Gastrocnemius medialis (tissue), 4 donors: ENCODE measurements at regions not wholly inside any gene's neighbourhood (a gene's known extent, or its start where the extent isn't known, plus 50 kb on each side); places are given as distances from the start of the nearest gene placed in this dataset.

Source experiments
- ATAC-seq, 2 donors: fragments of 150-250 bp; one replicate each; pipeline ENCODE4 v1.9.1; 2016
- DNase-seq, 2 donors: peaks; one replicate each; pipeline ENCODE4 v3.0.0-alpha.2; 2019
- H3K27ac ChIP-seq, 4 donors: fragments of 200-600 bp; sonication (generic); 1 replicate in 1 of 4; 2 replicates in 3 of 4; pipeline ENCODE4 v1.5.1; 2016 to 2018; ENCODE audit warnings: mild to moderate bottlenecking in 2 of 4, moderate library complexity in 1 of 4
- H3K27me3 ChIP-seq, 3 donors: fragments of 200-600 bp; sonication (generic) in 2 of 3; 1 replicate in 1 of 3; 2 replicates in 2 of 3; pipeline versions ENCODE4 v1.5.1 to v1.6.0; 2016 to 2019; ENCODE audit warnings: mild to moderate bottlenecking in 1 of 3, moderate library complexity in 1 of 3
- H3K36me3 ChIP-seq, 2 donors: fragments of 200-600 bp; sonication (generic) in 1 of 2; one replicate each; pipeline ENCODE4 v1.5.1; 2017 to 2018
- H3K4me1 ChIP-seq, 2 donors: fragments of 200-600 bp; sonication (generic) in 1 of 2; one replicate each; pipeline ENCODE4 v1.5.1; 2016 to 2017; ENCODE audit warnings: mild to moderate bottlenecking in 2 of 2
- H3K4me3 ChIP-seq, 4 donors: fragments of 200-600 bp; sonication (generic) in 3 of 4; 1 replicate in 1 of 4; 2 replicates in 3 of 4; pipeline ENCODE4 v1.5.1; 2016 to 2019; ENCODE audit warnings: mild to moderate bottlenecking in 2 of 4
- H3K9me3 ChIP-seq, 3 donors: fragments of 200-600 bp; sonication (generic) in 2 of 3; 1 replicate in 1 of 3; 2 replicates in 2 of 3; pipeline ENCODE4 v1.5.1; 2016 to 2019
- POLR2A ChIP-seq, 2 donors: fragments of 450-650 bp; IDR thresholded peaks; one replicate each; pipeline ENCODE4 v1.6.1; 2017; ENCODE audit warnings: antibody characterized with exemption in 2 of 2, mild to moderate bottlenecking in 2 of 2, moderate library complexity in 2 of 2
- in situ Hi-C, 4 donors: fragments of 200-750 bp; cut with MboI; loops; one replicate each; pipeline versions ENCODE4 v1.15.0 to v1.8.0; 2017; ENCODE audit warnings: low sequenced_read_pairs in 4 of 4
- intact Hi-C: fragments of 100-400 bp; cut with DNase I; formaldehyde crosslinking; loops from one replicate; pipeline ENCODE4 v1.15.1; 2023; ENCODE audit warnings: low total_unique reads
- TF ChIP-seq, protein P1 (sequence below), 5 experiments: fragments of 450-650 bp in 3 of 5; fragments of 200-600 bp in 2 of 5; sonication (generic) in 2 of 5; IDR thresholded peaks in 4 of 5; conservative IDR thresholded peaks in 1 of 5; 1 replicate in 4 of 5; 2 replicates in 1 of 5; pipeline ENCODE4 v1.5.1; 2016 to 2019; ENCODE audit warnings: antibody characterized with exemption in 5 of 5, mild to moderate bottlenecking in 3 of 5, moderate library complexity in 3 of 5

GRCh38 chr3:151995091-151995490 is 121.6 kb downstream of the SUCNR1 start:
- Histone ChIP-seq H3K27me3 (no peaks in the 10 kb centered on the region), H3K4me3 (no peak overlapping the region), H3K9me3 (no peaks in the 10 kb centered on the region), H3K36me3 (no peaks in the 10 kb centered on the region), H3K27ac (no peak overlapping the region), H3K4me1 (no peaks in the 10 kb centered on the region)
- intact Hi-C loops (no loop called here), in situ Hi-C loops (no loop called here)
- DNase-seq = no peak
- TF ChIP-seq POLR2A (IDR thresholded peaks at IDR 0.05) = no peak
- TF ChIP-seq, protein P1, sequence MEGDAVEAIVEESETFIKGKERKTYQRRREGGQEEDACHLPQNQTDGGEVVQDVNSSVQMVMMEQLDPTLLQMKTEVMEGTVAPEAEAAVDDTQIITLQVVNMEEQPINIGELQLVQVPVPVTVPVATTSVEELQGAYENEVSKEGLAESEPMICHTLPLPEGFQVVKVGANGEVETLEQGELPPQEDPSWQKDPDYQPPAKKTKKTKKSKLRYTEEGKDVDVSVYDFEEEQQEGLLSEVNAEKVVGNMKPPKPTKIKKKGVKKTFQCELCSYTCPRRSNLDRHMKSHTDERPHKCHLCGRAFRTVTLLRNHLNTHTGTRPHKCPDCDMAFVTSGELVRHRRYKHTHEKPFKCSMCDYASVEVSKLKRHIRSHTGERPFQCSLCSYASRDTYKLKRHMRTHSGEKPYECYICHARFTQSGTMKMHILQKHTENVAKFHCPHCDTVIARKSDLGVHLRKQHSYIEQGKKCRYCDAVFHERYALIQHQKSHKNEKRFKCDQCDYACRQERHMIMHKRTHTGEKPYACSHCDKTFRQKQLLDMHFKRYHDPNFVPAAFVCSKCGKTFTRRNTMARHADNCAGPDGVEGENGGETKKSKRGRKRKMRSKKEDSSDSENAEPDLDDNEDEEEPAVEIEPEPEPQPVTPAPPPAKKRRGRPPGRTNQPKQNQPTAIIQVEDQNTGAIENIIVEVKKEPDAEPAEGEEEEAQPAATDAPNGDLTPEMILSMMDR (IDR thresholded peaks at IDR 0.05 in 4 of 5, conservative IDR thresholded peaks at IDR 0.05 in 1 of 5) = no peak
- ATAC-seq = no peak

DNA sequence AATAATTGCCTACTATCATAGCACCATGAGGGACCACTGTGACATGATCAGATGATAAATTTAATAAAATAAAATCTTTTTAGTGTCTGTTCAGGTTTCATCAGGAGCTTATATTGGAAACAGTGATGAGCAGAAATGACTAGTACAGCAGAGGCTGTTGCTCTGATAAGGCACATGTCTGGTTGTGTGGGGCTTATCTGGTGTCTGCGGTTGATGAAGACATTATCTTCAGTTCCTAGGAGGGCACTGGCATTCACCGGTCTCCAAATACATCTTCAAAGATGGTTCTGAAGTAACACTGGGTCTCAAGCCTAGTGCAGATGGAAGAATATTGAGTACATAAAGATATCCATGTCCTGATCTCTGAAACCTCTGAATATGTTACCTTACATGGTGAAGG is 125.3 kb downstream of the SUCNR1 start:
- Histone ChIP-seq H3K4me3 (no peak overlapping the region), H3K27me3 (no peaks in the 10 kb centered on the region), H3K4me1 (no peaks in the 10 kb centered on the region), H3K9me3 (no peaks in the 10 kb centered on the region), H3K36me3 (no peaks in the 10 kb centered on the region), H3K27ac (no peak overlapping the region)
- no peak for DNase-seq
- intact Hi-C loops (no loop called here), in situ Hi-C loops (no loop called here)
- ATAC-seq = no peak
- TF ChIP-seq POLR2A (IDR thresholded peaks at IDR 0.05) = no peak
- TF ChIP-seq, protein P1 (IDR thresholded peaks at IDR 0.05 in 4 of 5, conservative IDR thresholded peaks at IDR 0.05 in 1 of 5) = no peak

GRCh38 chr3:151999936-152000335 is 126.5 kb downstream of the SUCNR1 start:
- no peaks in the 10 kb centered on the region for H3K9me3 ChIP-seq
- in situ Hi-C loops = no loop called here
- TF ChIP-seq, protein P1 (IDR thresholded peaks at IDR 0.05 in 4 of 5, conservative IDR thresholded peaks at IDR 0.05 in 1 of 5) = no peak
- no peak for TF ChIP-seq POLR2A (IDR thresholded peaks at IDR 0.05)
- H3K27ac ChIP-seq = no peak overlapping the region
- no peaks in the 10 kb centered on the region for H3K4me1 ChIP-seq
- no peak overlapping the region for H3K4me3 ChIP-seq
- no peak for ATAC-seq
- DNase-seq = no peak
- no peaks in the 10 kb centered on the region for H3K27me3 ChIP-seq
- intact Hi-C loops = no loop called here
- H3K36me3 ChIP-seq = no peaks in the 10 kb centered on the region

DNA sequence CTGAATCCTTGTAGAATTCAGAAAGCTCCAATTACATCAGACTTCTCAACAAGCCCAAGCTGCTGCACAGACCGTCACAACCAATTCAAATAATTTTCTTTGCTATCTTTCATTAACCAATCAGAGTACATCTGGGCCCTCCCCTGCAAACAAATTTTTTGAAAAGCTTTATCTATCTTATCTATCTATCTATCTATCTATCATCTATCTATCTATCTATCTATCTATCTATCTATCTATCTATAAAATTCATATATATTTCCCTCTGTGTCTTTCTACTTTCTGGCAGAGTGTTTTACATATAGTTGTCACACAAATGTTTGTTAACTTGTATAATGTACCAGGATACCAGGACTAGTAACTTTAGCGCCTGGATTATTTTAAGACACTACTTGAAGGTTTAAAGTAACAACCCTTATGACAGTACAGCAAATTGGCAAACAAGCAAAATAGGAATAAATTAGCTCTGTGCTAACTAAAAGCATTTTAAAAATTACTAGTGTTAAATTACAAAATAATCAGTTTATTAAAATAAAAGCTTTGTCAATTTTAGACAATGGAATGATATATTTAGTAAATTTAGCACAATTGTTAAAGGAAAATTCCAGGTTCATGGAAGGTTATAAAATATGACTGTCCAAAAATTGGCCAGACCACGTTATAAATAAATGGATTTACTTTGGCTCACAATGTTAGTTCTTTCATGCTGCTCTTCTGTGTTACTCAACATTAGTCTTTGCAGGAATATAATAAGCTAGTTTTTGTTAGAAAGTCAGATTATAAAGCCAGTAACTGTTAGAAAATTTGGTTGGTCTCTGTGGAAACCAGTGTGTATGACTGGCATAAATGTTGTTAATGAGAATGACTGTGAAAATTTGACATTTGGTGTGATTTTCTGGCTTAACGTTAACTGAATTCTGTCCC is 138.6 kb downstream of the SUCNR1 start:
- no peaks in the 10 kb centered on the region for H3K9me3 ChIP-seq
- H3K4me1 ChIP-seq = no peaks in the 10 kb centered on the region
- no peak for ATAC-seq
- intact Hi-C loops = no loop called here
- TF ChIP-seq, protein P1 (IDR thresholded peaks at IDR 0.05 in 4 of 5, conservative IDR thresholded peaks at IDR 0.05 in 1 of 5) = no peak
- TF ChIP-seq POLR2A (IDR thresholded peaks at IDR 0.05) = no peak
- no peaks in the 10 kb centered on the region for H3K36me3 ChIP-seq
- no peaks in the 10 kb centered on the region for H3K27me3 ChIP-seq
- DNase-seq = no peak
- H3K4me3 ChIP-seq = no peak overlapping the region
- H3K27ac ChIP-seq = no peak overlapping the region
- in situ Hi-C loops = no loop called here
